RWPE2 (cell line): ENCODE measurements at regions not wholly inside any gene's neighbourhood (a gene's known extent, or its start where the extent isn't known, plus 50 kb on each side); places are given as distances from the start of the nearest gene placed in this dataset.

Experiments used
- ATAC-seq: fragments of 200-7000 bp; cut with Tn5 transposase; 3 replicates; pipeline ENCODE4 v1.9.1; 2021; ENCODE audit warnings: low read depth
- DNase-seq: peaks from one replicate; pipeline ENCODE4 v3.0.0-alpha.2; 2020; ENCODE audit warnings: low spot score
- H3K27ac ChIP-seq: fragments of 450-650 bp; 2 replicates; pipeline ENCODE4 v1.5.1; 2017; ENCODE audit warnings: mild to moderate bottlenecking; ENCODE audit not compliant: poor library complexity, severe bottlenecking
- H3K27me3 ChIP-seq: fragments of 250-450 bp; sonication (Bioruptor Pico); 2 replicates; pipeline ENCODE4 v1.5.1; 2021; ENCODE audit warnings: mild to moderate bottlenecking, moderate library complexity; ENCODE audit not compliant: insufficient read depth, poor library complexity, severe bottlenecking
- H3K36me3 ChIP-seq: fragments of 250-450 bp; sonication (Bioruptor Pico); 2 replicates; pipeline ENCODE4 v1.5.1; 2020; ENCODE audit warnings: low read depth, mild to moderate bottlenecking, moderate library complexity
- H3K4me1 ChIP-seq: fragments of 250-450 bp; sonication (Bioruptor Pico); 2 replicates; pipeline ENCODE4 v1.5.1; 2021; ENCODE audit warnings: mild to moderate bottlenecking, moderate library complexity; ENCODE audit not compliant: insufficient read depth, poor library complexity, severe bottlenecking
- H3K4me3 ChIP-seq: fragments of 250-450 bp; sonication (Bioruptor Pico); 2 replicates; pipeline ENCODE4 v1.5.1; 2021; ENCODE audit warnings: mild to moderate bottlenecking, moderate library complexity; ENCODE audit not compliant: severe bottlenecking
- H3K9me3 ChIP-seq: fragments of 250-450 bp; sonication (Bioruptor Pico); 2 replicates; pipeline ENCODE4 v1.5.1; 2021; ENCODE audit warnings: mild to moderate bottlenecking, moderate library complexity; ENCODE audit not compliant: severe bottlenecking
- TF ChIP-seq, protein P1 (sequence below): fragments of 450-650 bp; IDR thresholded peaks from one replicate; pipeline ENCODE4 v1.5.1; 2017; ENCODE audit warnings: mild to moderate bottlenecking, moderate library complexity; ENCODE audit not compliant: poor library complexity, severe bottlenecking

DNA sequence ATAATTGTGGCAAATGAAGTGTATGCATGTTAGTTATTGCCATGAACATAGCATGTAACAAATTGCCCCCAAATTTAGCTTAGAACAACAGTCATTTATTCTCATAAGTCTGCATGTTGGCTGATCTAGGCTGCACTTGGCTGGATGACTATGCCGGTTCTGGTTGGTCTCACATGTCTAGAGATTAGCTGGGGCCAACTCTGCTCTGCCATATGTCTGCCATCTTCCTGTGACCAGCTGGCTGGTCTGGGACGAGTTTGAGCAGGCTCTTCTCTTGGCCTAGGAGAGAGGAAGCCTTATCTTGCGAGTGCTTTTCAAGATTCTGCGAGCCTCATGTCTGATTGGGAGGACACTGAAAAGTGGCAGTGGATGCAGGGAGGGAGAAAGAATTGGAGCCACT is 198.3 kb upstream of the FAM78B start:
- Histone ChIP-seq H3K4me3 (no peak overlapping the region), H3K9me3 (no peaks in the 10 kb centered on the region), H3K4me1 (no peaks in the 10 kb centered on the region), H3K36me3 (no peaks in the 10 kb centered on the region), H3K27ac (no peak overlapping the region), H3K27me3 (no peaks in the 10 kb centered on the region)
- TF ChIP-seq, protein P1, sequence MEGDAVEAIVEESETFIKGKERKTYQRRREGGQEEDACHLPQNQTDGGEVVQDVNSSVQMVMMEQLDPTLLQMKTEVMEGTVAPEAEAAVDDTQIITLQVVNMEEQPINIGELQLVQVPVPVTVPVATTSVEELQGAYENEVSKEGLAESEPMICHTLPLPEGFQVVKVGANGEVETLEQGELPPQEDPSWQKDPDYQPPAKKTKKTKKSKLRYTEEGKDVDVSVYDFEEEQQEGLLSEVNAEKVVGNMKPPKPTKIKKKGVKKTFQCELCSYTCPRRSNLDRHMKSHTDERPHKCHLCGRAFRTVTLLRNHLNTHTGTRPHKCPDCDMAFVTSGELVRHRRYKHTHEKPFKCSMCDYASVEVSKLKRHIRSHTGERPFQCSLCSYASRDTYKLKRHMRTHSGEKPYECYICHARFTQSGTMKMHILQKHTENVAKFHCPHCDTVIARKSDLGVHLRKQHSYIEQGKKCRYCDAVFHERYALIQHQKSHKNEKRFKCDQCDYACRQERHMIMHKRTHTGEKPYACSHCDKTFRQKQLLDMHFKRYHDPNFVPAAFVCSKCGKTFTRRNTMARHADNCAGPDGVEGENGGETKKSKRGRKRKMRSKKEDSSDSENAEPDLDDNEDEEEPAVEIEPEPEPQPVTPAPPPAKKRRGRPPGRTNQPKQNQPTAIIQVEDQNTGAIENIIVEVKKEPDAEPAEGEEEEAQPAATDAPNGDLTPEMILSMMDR, result no peak
- no peak for ATAC-seq
- no peak for DNase-seq

DNA sequence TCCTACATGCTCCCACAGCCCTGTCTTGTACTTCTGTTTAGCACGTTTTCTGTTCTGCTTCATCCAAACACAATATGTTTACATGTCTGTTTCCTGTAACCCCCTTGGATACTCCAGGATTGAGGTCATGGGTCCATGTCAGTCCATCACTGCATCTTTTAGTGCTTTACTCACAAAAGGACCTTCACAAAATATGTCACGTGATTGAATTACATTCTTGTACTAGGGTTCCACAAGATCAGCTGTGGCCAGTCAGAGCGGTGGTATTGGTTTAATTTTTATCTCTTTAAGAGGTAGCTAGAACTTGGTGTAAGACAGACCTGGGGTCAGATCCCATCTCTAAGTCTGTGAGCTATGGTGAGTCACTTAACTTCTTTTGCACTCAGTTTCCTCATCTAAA is 201.2 kb upstream of the FAM78B start:
- no peak for ATAC-seq
- TF ChIP-seq, protein P1, result no peak
- no peaks in the 10 kb centered on the region for H3K36me3 ChIP-seq
- DNase-seq, result no peak
- H3K27ac ChIP-seq, result no peak overlapping the region
- H3K4me1 ChIP-seq, result no peaks in the 10 kb centered on the region
- H3K9me3 ChIP-seq, result no peaks in the 10 kb centered on the region
- no peak overlapping the region for H3K4me3 ChIP-seq
- H3K27me3 ChIP-seq, result no peaks in the 10 kb centered on the region

DNA sequence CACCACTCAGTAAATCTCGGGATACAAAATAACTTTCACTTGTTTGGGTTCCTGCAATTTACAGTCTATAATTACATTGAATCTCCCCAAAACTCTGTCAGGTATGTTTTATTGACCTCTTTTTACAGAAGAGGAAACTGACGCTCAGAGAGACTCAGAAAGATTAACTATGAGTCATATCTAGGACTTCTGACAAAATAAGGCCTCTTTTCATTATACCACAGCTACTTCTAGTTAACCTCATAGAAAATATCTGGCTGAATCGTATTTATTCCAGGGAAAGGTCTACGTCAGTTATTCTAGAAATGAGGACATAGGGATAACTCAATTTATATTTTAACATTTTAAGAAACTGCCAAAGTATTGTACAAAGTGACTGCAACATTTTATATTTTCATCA is 211.1 kb upstream of the FAM78B start:
- TF ChIP-seq, protein P1, result no peak
- Histone ChIP-seq H3K4me1 (no peaks in the 10 kb centered on the region), H3K36me3 (no peaks in the 10 kb centered on the region), H3K9me3 (no peaks in the 10 kb centered on the region), H3K4me3 (no peak overlapping the region), H3K27ac (no peak overlapping the region), H3K27me3 (peaks cover 10% of the 10 kb centered on the region)
- DNase-seq, result no peak
- ATAC-seq, result no peak

DNA sequence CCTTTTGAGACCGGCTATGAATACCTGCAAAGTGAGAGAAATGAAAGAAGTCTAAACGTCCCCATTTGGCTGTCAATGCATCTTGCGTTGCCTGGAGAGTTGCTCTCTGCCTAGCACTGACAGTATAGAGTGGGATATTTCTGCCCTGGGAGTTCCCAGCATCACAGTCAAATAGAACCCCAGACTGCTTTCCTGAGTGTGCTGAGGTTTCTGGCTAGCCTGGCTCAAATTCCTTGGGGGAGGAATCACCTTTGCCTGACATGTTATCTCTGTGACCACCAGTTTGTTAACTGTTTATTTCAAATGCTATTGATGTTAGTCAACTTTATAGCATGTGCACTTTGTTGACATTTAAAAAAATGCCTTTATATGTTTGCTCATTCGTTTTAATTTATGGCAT is 212.0 kb upstream of the FAM78B start:
- H3K27ac ChIP-seq, result no peak overlapping the region
- TF ChIP-seq, protein P1, result no peak
- H3K36me3 ChIP-seq, result no peaks in the 10 kb centered on the region
- ATAC-seq (no peak), DNase-seq (no peak)
- no peak overlapping the region for H3K4me3 ChIP-seq
- no peaks in the 10 kb centered on the region for H3K9me3 ChIP-seq
- peaks cover 10% of the 10 kb centered on the region for H3K27me3 ChIP-seq
- H3K4me1 ChIP-seq, result no peaks in the 10 kb centered on the region

DNA sequence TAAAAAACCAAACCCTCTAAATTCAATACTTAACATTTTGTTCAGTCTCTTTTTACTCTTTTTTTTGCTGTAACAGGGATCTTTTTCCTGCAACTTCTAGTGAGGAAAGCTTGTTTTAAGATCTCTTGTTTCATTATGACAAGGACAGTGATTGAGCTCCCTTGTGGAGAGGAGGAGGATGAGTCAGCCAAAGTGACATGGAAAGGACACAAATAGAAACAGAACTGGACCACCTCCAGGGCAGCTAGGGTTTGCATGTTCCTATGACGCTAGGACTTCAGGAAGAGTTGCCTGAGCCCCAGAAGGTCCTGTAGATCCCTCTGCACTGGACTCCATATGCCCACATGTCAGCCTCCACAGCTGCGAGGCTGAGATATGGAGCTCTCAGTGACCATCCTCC is 212.6 kb upstream of the FAM78B start:
- H3K9me3 ChIP-seq, result no peaks in the 10 kb centered on the region
- H3K27ac ChIP-seq, result no peak overlapping the region
- H3K4me1 ChIP-seq, result no peaks in the 10 kb centered on the region
- ATAC-seq (no peak), DNase-seq (no peak)
- H3K27me3 ChIP-seq, result peaks cover 10% of the 10 kb centered on the region
- no peaks in the 10 kb centered on the region for H3K36me3 ChIP-seq
- no peak overlapping the region for H3K4me3 ChIP-seq
- TF ChIP-seq, protein P1, result no peak
